CD4-positive, alpha-beta T cell treated with Interleukin-12 subunit alpha and Interleukin-12 subunit beta, for 1 hour (primary cell): ENCODE measurements at regions not wholly inside any gene's neighbourhood (a gene's known extent, or its start where the extent isn't known, plus 50 kb on each side); places are given as distances from the start of the nearest gene placed in this dataset.
"Not testable (repeated sequence)": the region's sequence is repeated elsewhere in the genome, so short reads cannot be mapped to it uniquely, and the experiment has no call there.

Source experiments
- DNase-seq: peaks from one replicate; pipeline ENCODE4 v3.0.0-alpha.2; 2020

- no peak for DNase-seq
Measured at GRCh38 chr2:239723486-239724193, 301.5 kb downstream of the NDUFA10 start.

- DNase-seq: no peak
Measured at GRCh38 chr2:239722760-239723470, 302.2 kb downstream of the NDUFA10 start.

GRCh38 chr2:239721991-239722759 is 303.0 kb downstream of the NDUFA10 start:
- DNase-seq: no peak

GRCh38 chr2:239721531-239721930 is 303.6 kb downstream of the NDUFA10 start:
- no peak for DNase-seq

GRCh38 chr2:239720361-239721360 is 304.5 kb downstream of the NDUFA10 start:
- DNase-seq: no peak

GRCh38 chr2:239719791-239720360 is 305.3 kb downstream of the NDUFA10 start:
- no peak for DNase-seq

GRCh38 chr2:239718991-239719390 is 306.2 kb downstream of the NDUFA10 start:
- not testable (repeated sequence) for DNase-seq

- no peak for DNase-seq
Measured at GRCh38 chr2:239717706-239718105, 307.4 kb downstream of the NDUFA10 start.

- DNase-seq: no peak
Measured at GRCh38 chr2:239717319-239717675, 307.8 kb downstream of the NDUFA10 start.

GRCh38 chr2:239716536-239717318 is 308.4 kb downstream of the NDUFA10 start:
- no peak for DNase-seq

- no peak for DNase-seq
Measured at GRCh38 chr2:239716009-239716408, 309.1 kb downstream of the NDUFA10 start.

- DNase-seq: no peak
Measured at GRCh38 chr2:239715606-239716005, 309.5 kb downstream of the NDUFA10 start.

- DNase-seq: no peak
Measured at GRCh38 chr2:239715202-239715601, 309.9 kb downstream of the NDUFA10 start.

GRCh38 chr2:239714116-239714515 is 311.0 kb downstream of the NDUFA10 start:
- no peak for DNase-seq

GRCh38 chr2:239712755-239713154 is 311.9 kb upstream of the HDAC4 start:
- no peak for DNase-seq

GRCh38 chr2:239711911-239712570 is 311.2 kb upstream of the HDAC4 start:
- no peak for DNase-seq

- no peak for DNase-seq
Measured at GRCh38 chr2:239710953-239711861, 310.4 kb upstream of the HDAC4 start.

GRCh38 chr2:239706367-239706766 is 305.5 kb upstream of the HDAC4 start:
- DNase-seq: no peak

GRCh38 chr2:239704737-239705136 is 303.9 kb upstream of the HDAC4 start:
- DNase-seq: no peak

- no peak for DNase-seq
Measured at GRCh38 chr2:239703834-239704233, 303.0 kb upstream of the HDAC4 start.
